NB4 (cell line): ENCODE measurements at regions not wholly inside any gene's neighbourhood (a gene's known extent, or its start where the extent isn't known, plus 50 kb on each side); places are given as distances from the start of the nearest gene placed in this dataset.

Experiments used
- POLR2A ChIP-seq: IDR thresholded peaks from 2 replicates; pipeline ENCODE4 v1.6.1; 2011; ENCODE audit warnings: mild to moderate bottlenecking; ENCODE audit not compliant: insufficient read length; ENCODE audit errors: extremely low read depth
- TF ChIP-seq, protein P1 (sequence below): IDR thresholded peaks from one replicate; pipeline ENCODE4 v1.5.1; 2012; ENCODE audit warnings: low read depth, low read length
- TF ChIP-seq, protein P2 (sequence below): IDR thresholded peaks from 2 replicates; pipeline ENCODE4 v1.6.1; 2011; ENCODE audit warnings: low read depth, low read length

DNA sequence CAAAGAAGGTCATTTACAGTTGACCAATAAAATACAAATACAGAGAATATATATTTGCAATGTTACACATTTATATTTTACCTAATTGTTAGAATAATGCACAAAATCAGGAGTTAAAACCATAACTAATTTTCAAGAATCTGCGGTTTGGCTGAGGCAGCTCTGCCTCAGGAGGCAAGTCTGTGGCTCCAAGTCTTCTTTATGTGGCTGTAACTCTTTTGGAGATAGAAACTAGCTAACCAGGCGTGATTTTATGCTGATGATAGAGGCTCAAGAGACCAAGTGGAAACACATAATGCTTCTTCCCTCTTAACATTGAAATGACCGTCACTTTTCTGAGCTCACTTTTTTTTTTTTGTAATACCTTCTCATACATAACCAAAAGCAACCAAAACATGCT is 744.7 kb upstream of the CXADR start:
- TF ChIP-seq, protein P1, sequence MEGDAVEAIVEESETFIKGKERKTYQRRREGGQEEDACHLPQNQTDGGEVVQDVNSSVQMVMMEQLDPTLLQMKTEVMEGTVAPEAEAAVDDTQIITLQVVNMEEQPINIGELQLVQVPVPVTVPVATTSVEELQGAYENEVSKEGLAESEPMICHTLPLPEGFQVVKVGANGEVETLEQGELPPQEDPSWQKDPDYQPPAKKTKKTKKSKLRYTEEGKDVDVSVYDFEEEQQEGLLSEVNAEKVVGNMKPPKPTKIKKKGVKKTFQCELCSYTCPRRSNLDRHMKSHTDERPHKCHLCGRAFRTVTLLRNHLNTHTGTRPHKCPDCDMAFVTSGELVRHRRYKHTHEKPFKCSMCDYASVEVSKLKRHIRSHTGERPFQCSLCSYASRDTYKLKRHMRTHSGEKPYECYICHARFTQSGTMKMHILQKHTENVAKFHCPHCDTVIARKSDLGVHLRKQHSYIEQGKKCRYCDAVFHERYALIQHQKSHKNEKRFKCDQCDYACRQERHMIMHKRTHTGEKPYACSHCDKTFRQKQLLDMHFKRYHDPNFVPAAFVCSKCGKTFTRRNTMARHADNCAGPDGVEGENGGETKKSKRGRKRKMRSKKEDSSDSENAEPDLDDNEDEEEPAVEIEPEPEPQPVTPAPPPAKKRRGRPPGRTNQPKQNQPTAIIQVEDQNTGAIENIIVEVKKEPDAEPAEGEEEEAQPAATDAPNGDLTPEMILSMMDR: no peak
- no peak for TF ChIP-seq POLR2A
- TF ChIP-seq, protein P2, sequence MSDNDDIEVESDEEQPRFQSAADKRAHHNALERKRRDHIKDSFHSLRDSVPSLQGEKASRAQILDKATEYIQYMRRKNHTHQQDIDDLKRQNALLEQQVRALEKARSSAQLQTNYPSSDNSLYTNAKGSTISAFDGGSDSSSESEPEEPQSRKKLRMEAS: no peak
